ENCODE measurements at regions not wholly inside any gene's neighbourhood (a gene's known extent, or its start where the extent isn't known, plus 50 kb on each side); places are given as distances from the start of the nearest gene placed in this dataset.

- Histone ChIP-seq H3K9me3 (ENCODE audit: control insufficient read depth in 1 of 2, insufficient read depth in 1 of 2, low read depth in 1 of 2, low read length in 2 of 2) (no peaks in the 10 kb centered on the region), H3K4me1 (ENCODE audit: control insufficient read depth in 1 of 2, insufficient read depth in 2 of 2, low read length in 2 of 2) (no peaks in the 10 kb centered on the region), H4K20me1 (ENCODE audit: insufficient read depth) (no peaks in the 10 kb centered on the region), H3K27me3 (ENCODE audit: insufficient read depth, low read length) (no peaks in the 10 kb centered on the region), H3K27ac (ENCODE audit: low read depth, low read length) (no peak overlapping the region), H3K4me2 (ENCODE audit: low read length) (no peak overlapping the region), H3K79me2 (ENCODE audit: insufficient read depth, low read length) (no peaks in the 10 kb centered on the region), H3K9me2 (ENCODE audit: insufficient read depth) (no peaks in the 10 kb centered on the region), H3K4me3 (replicated peaks in 1 of 2; ENCODE audit: low read depth in 1 of 2, low read length in 2 of 2) (no peak overlapping the region), H3K9ac (ENCODE audit: low read length) (no peak overlapping the region), H3K36me3 (ENCODE audit: control insufficient read depth in 1 of 2, insufficient read depth in 2 of 2, low read length in 2 of 2) (no peaks in the 10 kb centered on the region), H2AFZ (ENCODE audit: low read depth, low read length, poor library complexity, severe bottlenecking) (no peak overlapping the region)
- no TSS peak for BruUV-seq (replicated peaks)
- ChIA-PET RAD21 (ENCODE audit: low non-redundant PET in 1 of 2, low total read pairs in 2 of 2, uncharacterized antibody in 2 of 2, unreplicated experiment in 2 of 2) (no interaction called here), CTCF (no interaction called here), POLR2A (no interaction called here)
- TF ChIP-seq FOSL1 (IDR thresholded peaks at IDR 0.05; ENCODE audit: low read depth): no peak
- TF ChIP-seq ZFX (IDR thresholded peaks at IDR 0.05): no peak
- TF ChIP-seq ZNF274 (IDR thresholded peaks at IDR 0.05; ENCODE audit: low read depth, low read length): no peak
- no peak for TF ChIP-seq POLR2A (IDR thresholded peaks at IDR 0.05; ENCODE audit: borderline replicate concordance, extremely low read depth, insufficient read depth, insufficient read length)
- no peak for TF ChIP-seq EZH2 (IDR thresholded peaks at IDR 0.05)
- TF ChIP-seq SP1 (IDR thresholded peaks at IDR 0.05; ENCODE audit: low read depth): no peak
- TF ChIP-seq EZH2phosphoT487 (IDR thresholded peaks at IDR 0.05; ENCODE audit: borderline replicate concordance): no peak
- TF ChIP-seq CEBPB (IDR thresholded peaks at IDR 0.05; ENCODE audit: low read depth): no peak
- no peak for TF ChIP-seq ATF3 (IDR thresholded peaks at IDR 0.05)
- TF ChIP-seq JUND (IDR thresholded peaks at IDR 0.05): no peak
- no peak for TF ChIP-seq ELF1 (IDR thresholded peaks at IDR 0.05; ENCODE audit: borderline replicate concordance, low read depth)
- TF ChIP-seq POLR2AphosphoS5 (IDR thresholded peaks at IDR 0.05; ENCODE audit: low read depth, low read length): no peak
- no peak for TF ChIP-seq SRF (IDR thresholded peaks at IDR 0.05; ENCODE audit: low read depth)
- no peak for TF ChIP-seq TCF7L2 (IDR thresholded peaks at IDR 0.05; ENCODE audit: borderline replicate concordance, extremely low read depth, insufficient read depth, insufficient read length)
- no peak for TF ChIP-seq MAX (IDR thresholded peaks at IDR 0.05)
- no peak for TF ChIP-seq RAD21 (IDR thresholded peaks at IDR 0.05; ENCODE audit: low read depth)
- no peak for TF ChIP-seq CTCF (IDR thresholded peaks at IDR 0.05 in 2 of 3, conservative IDR thresholded peaks at IDR 0.05 in 1 of 3; ENCODE audit: borderline replicate concordance in 1 of 3, insufficient read depth in 1 of 3, low read depth in 2 of 3, low read length in 2 of 3)
- TF ChIP-seq EGR1 (IDR thresholded peaks at IDR 0.05; ENCODE audit: low read depth): no peak
- no peak for TF ChIP-seq CBX3 (IDR thresholded peaks at IDR 0.05; ENCODE audit: low read depth)
- DNase-seq (ENCODE audit: low read depth, low spot score) (no peak), ATAC-seq (no peak)
- intact Hi-C loops (cut with micrococcal nuclease): no loop called here
Measured at GRCh38 chr4:107314156-107314555, 278.0 kb upstream of the DKK2 start.
